Stimulated activated CD4-positive, alpha-beta T cell treated with anti-CD3 and anti-CD28 coated beads, Interleukin-15, amount 100 ng/mL, for 24 hours (primary cell): ENCODE measurements at regions not wholly inside any gene's neighbourhood (a gene's known extent, or its start where the extent isn't known, plus 50 kb on each side); places are given as distances from the start of the nearest gene placed in this dataset.
"Not testable (repeated sequence)": the region's sequence is repeated elsewhere in the genome, so short reads cannot be mapped to it uniquely, and the experiment has no call there.

Experiments used
- DNase-seq: peaks from one replicate; pipeline ENCODE4 v3.0.0-alpha.2; 2020

GRCh38 chr5:112112346-112112745 is 306.7 kb downstream of the EPB41L4A start:
- DNase-seq = no peak

GRCh38 chr5:112109331-112110007 is 309.6 kb downstream of the EPB41L4A start:
- no peak for DNase-seq

GRCh38 chr5:112106878-112107277 is 312.2 kb downstream of the EPB41L4A start:
- DNase-seq = no peak

- DNase-seq = no peak
Observed at GRCh38 chr5:112097768-112098167, 321.3 kb downstream of the EPB41L4A start.

- DNase-seq = no peak
Observed at GRCh38 chr5:112087222-112087621, 330.2 kb upstream of the NREP start.

- DNase-seq = no peak
Observed at GRCh38 chr5:112086740-112087139, 329.7 kb upstream of the NREP start.

GRCh38 chr5:112084149-112084548 is 327.2 kb upstream of the NREP start:
- DNase-seq = no peak

- no peak for DNase-seq
Observed at GRCh38 chr5:112083623-112084022, 326.6 kb upstream of the NREP start.

GRCh38 chr5:112077180-112077579 is 320.2 kb upstream of the NREP start:
- no peak for DNase-seq

- no peak for DNase-seq
Observed at GRCh38 chr5:112070022-112070421, 313.0 kb upstream of the NREP start.

- no peak for DNase-seq
Observed at GRCh38 chr5:112069329-112069728, 312.3 kb upstream of the NREP start.

- DNase-seq = no peak
Observed at GRCh38 chr5:112068593-112068992, 311.6 kb upstream of the NREP start.

GRCh38 chr5:112065781-112066180 is 308.8 kb upstream of the NREP start:
- no peak for DNase-seq

- no peak for DNase-seq
Observed at GRCh38 chr5:112064956-112065355, 308.0 kb upstream of the NREP start.

GRCh38 chr5:112064271-112064701 is 307.3 kb upstream of the NREP start:
- no peak for DNase-seq

- no peak for DNase-seq
Observed at GRCh38 chr5:112063856-112064255, 306.9 kb upstream of the NREP start.

GRCh38 chr5:112063191-112063590 is 306.2 kb upstream of the NREP start:
- no peak for DNase-seq

GRCh38 chr5:112062181-112062580 is 305.2 kb upstream of the NREP start:
- no peak for DNase-seq

GRCh38 chr5:112061666-112062065 is 304.7 kb upstream of the NREP start:
- DNase-seq = no peak

GRCh38 chr5:112059579-112060135 is 302.7 kb upstream of the NREP start:
- DNase-seq = no peak

GRCh38 chr5:112049738-112050137 is 292.7 kb upstream of the NREP start:
- DNase-seq = no peak

GRCh38 chr5:112036206-112036605 is 279.2 kb upstream of the NREP start:
- no peak for DNase-seq

GRCh38 chr5:112034421-112034979 is 277.5 kb upstream of the NREP start:
- no peak for DNase-seq

- DNase-seq = not testable (repeated sequence)
Observed at GRCh38 chr5:112026879-112027278, 269.9 kb upstream of the NREP start.

- DNase-seq = no peak
Observed at GRCh38 chr5:112025757-112026156, 268.8 kb upstream of the NREP start.
